Mesenchymal stem cell (in vitro differentiated cells and primary cell): ENCODE measurements at regions not wholly inside any gene's neighbourhood (a gene's known extent, or its start where the extent isn't known, plus 50 kb on each side); places are given as distances from the start of the nearest gene placed in this dataset.

Source experiments
- DNase-seq: peaks from one replicate; pipeline ENCODE4 v3.0.0-alpha.2; 2013
- H2AFZ ChIP-seq: one replicate; pipeline ENCODE4 v1.6.1; 2013; ENCODE audit warnings: low read depth, mild to moderate bottlenecking, control low read depth, inconsistent platforms, low read length, moderate library complexity
- H2AK5ac ChIP-seq: 2 replicates; pipeline ENCODE4 v1.6.1; 2013; ENCODE audit warnings: low read length, moderate library complexity, mild to moderate bottlenecking, inconsistent platforms; ENCODE audit not compliant: severe bottlenecking
- H2BK120ac ChIP-seq: one replicate; pipeline ENCODE4 v1.6.1; 2013; ENCODE audit warnings: low read depth, mild to moderate bottlenecking, inconsistent platforms, low read length, moderate library complexity
- H2BK12ac ChIP-seq, 2 experiments: one replicate each; pipeline ENCODE4 v1.6.1; 2013; ENCODE audit warnings: inconsistent platforms in 2 of 2, low read length in 2 of 2, mild to moderate bottlenecking in 2 of 2, moderate library complexity in 2 of 2, control low read depth in 1 of 2
- H2BK15ac ChIP-seq: one replicate; pipeline ENCODE4 v1.6.1; 2013; ENCODE audit warnings: mild to moderate bottlenecking, low read depth, inconsistent platforms; ENCODE audit not compliant: poor library complexity, severe bottlenecking
- H2BK5ac ChIP-seq: 2 replicates; pipeline ENCODE4 v1.6.1; 2013; ENCODE audit warnings: low read depth, mild to moderate bottlenecking, low read length, control low read depth, inconsistent platforms; ENCODE audit not compliant: poor library complexity, severe bottlenecking
- H3K14ac ChIP-seq, 2 experiments: one replicate each; pipeline ENCODE4 v1.6.1; 2013; ENCODE audit warnings: inconsistent platforms in 2 of 2, low read length in 2 of 2, control low read depth in 1 of 2, mild to moderate bottlenecking in 1 of 2, moderate library complexity in 1 of 2
- H3K18ac ChIP-seq, 2 experiments: one replicate each; pipeline ENCODE4 v1.6.1; 2013; ENCODE audit warnings: inconsistent platforms in 2 of 2, low read length in 2 of 2, control low read depth in 1 of 2, low read depth in 1 of 2, mild to moderate bottlenecking in 1 of 2
- H3K23ac ChIP-seq, 2 experiments: one replicate each; pipeline ENCODE4 v1.6.1; 2013; ENCODE audit warnings: inconsistent platforms in 2 of 2, low read length in 2 of 2, mild to moderate bottlenecking in 2 of 2, moderate library complexity in 2 of 2, control low read depth in 1 of 2
- H3K27ac ChIP-seq: 2 replicates; pipeline ENCODE4 v1.5.1; 2013; ENCODE audit warnings: mild to moderate bottlenecking, moderate library complexity, low read length, control low read depth, inconsistent platforms; ENCODE audit not compliant: poor library complexity, severe bottlenecking
- H3K27me3 ChIP-seq, 2 experiments: 2 replicates each; pipeline versions ENCODE4 v1.6.1 to v1.7.0; 2013; ENCODE audit warnings: low read length in 2 of 2, mild to moderate bottlenecking in 2 of 2, moderate library complexity in 2 of 2, control low read depth in 1 of 2, inconsistent platforms in 1 of 2; ENCODE audit not compliant: control insufficient read depth in 1 of 2, insufficient read depth in 1 of 2
- H3K36me3 ChIP-seq, 2 experiments: 2 replicates each; pipeline versions ENCODE4 v1.6.1 to v1.7.0; 2013; ENCODE audit warnings: low read length in 2 of 2, control low read depth in 1 of 2, inconsistent platforms in 1 of 2, low read depth in 1 of 2, mild to moderate bottlenecking in 1 of 2; ENCODE audit not compliant: insufficient read depth in 2 of 2, control insufficient read depth in 1 of 2
- H3K4ac ChIP-seq, 2 experiments: one replicate each; pipeline ENCODE4 v1.6.1; 2013; ENCODE audit warnings: inconsistent platforms in 2 of 2, low read length in 2 of 2, mild to moderate bottlenecking in 2 of 2, moderate library complexity in 2 of 2, control low read depth in 1 of 2, low read depth in 1 of 2
- H3K4me1 ChIP-seq: 2 replicates; pipeline ENCODE4 v1.6.1; 2013; ENCODE audit warnings: low read depth, low read length, control low read depth; ENCODE audit not compliant: control insufficient read depth, insufficient read depth
- H3K4me2 ChIP-seq: 2 replicates; pipeline ENCODE4 v1.6.1; 2013; ENCODE audit warnings: low read length, mild to moderate bottlenecking, inconsistent platforms; ENCODE audit not compliant: poor library complexity, severe bottlenecking
- H3K4me3 ChIP-seq, 2 experiments: 2 replicates each; pipeline versions ENCODE4 v1.5.1 to v1.7.0; 2013; ENCODE audit warnings: low read length in 2 of 2, mild to moderate bottlenecking in 2 of 2, control low read depth in 1 of 2, low read depth in 1 of 2; ENCODE audit not compliant: insufficient read depth in 1 of 2
- H3K79me1 ChIP-seq: replicated peaks from 2 replicates; pipeline ENCODE4 v1.6.1; 2013; ENCODE audit warnings: mild to moderate bottlenecking, control low read depth, low read length, inconsistent platforms; ENCODE audit not compliant: poor library complexity, severe bottlenecking
- H3K9ac ChIP-seq: 2 replicates; pipeline ENCODE4 v1.7.0; 2013; ENCODE audit warnings: mild to moderate bottlenecking, low read length, moderate library complexity
- H3K9me3 ChIP-seq: 2 replicates; pipeline ENCODE4 v1.7.0; 2013; ENCODE audit warnings: mild to moderate bottlenecking, low read length; ENCODE audit not compliant: control insufficient read depth
- H4K8ac ChIP-seq: one replicate; pipeline ENCODE4 v1.6.1; 2013; ENCODE audit warnings: inconsistent platforms, mild to moderate bottlenecking, low read length, moderate library complexity
- H4K91ac ChIP-seq: one replicate; pipeline ENCODE4 v1.6.1; 2013; ENCODE audit warnings: mild to moderate bottlenecking, low read length, inconsistent platforms
- WGBS: methylation state at CpG from one replicate; pipeline ENCODE4 v1.1.7; 2013; ENCODE audit warnings: mixed read lengths; 5-methylcytosine and 5-hydroxymethylcytosine counted together

DNA sequence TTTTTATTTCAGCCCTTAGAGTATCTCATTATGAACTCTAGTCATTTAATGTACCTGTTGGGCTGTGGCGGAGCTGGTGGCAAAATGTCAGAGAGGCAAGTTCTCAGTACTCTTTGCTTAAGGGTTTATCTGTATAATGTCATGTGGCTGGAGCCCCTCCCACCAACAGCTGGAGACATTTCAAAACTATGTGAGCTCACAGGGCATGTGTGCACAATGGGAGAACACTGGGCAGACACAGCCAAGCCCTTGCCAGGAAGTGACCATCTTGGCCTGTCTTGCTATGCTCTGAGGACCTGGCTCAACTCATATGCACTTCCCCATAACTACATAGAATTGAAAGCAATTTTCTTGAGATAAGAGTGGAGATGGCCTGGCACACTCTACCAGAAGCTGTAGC lies 296.4 kb downstream of the PTPRU start:
- no peaks in the 10 kb centered on the region for H3K79me1 ChIP-seq
- H2BK5ac ChIP-seq = no peak overlapping the region
- no peak overlapping the region for H3K4ac ChIP-seq
- H3K27me3 ChIP-seq = peaks cover 2 to 9% of the 10 kb centered on the region in 2 experiments
- no peak overlapping the region for H3K9ac ChIP-seq
- no peak overlapping the region for H3K4me3 ChIP-seq
- no peak overlapping the region for H3K14ac ChIP-seq
- H2AK5ac ChIP-seq = no peak overlapping the region
- H2BK120ac ChIP-seq = no peak overlapping the region
- no peaks in the 10 kb centered on the region for H3K36me3 ChIP-seq
- no peak overlapping the region for H4K8ac ChIP-seq
- peaks cover 16% of the 10 kb centered on the region for H3K9me3 ChIP-seq
- DNase-seq = no peak
- H2AFZ ChIP-seq = no peak overlapping the region
- H3K23ac ChIP-seq = no peak overlapping the region
- no peak overlapping the region for H3K18ac ChIP-seq
- H2BK12ac ChIP-seq = no peak overlapping the region
- WGBS = 75% methylated on average over 1 of the region's 1 CpG
- no peak overlapping the region for H4K91ac ChIP-seq
- H2BK15ac ChIP-seq = no peak overlapping the region
- no peak overlapping the region for H3K27ac ChIP-seq
- H3K4me2 ChIP-seq = no peak overlapping the region
- H3K4me1 ChIP-seq = no peaks in the 10 kb centered on the region

DNA sequence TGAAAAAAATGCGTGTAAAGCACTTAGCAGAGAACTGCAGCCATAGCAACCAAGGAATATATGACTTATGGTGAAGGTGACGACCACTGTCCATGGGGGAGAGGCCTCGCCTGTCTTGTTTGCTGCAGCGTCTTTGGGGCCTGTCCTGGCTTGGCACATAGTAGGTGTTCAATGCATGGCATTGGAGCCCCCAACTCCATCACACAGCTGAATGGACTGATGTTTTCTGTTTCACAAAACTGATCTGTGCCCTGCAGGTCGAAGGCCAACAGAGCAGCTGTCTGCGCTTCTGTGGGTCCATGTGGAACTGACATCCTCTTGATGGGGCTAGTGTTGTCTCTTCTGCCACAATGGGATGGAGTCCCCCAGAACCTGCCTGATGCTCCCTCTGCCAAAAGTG lies 296.0 kb downstream of the PTPRU start:
- no peak overlapping the region for H2BK120ac ChIP-seq
- WGBS = 75% methylated on average over 6 of the region's 6 CpGs

DNA sequence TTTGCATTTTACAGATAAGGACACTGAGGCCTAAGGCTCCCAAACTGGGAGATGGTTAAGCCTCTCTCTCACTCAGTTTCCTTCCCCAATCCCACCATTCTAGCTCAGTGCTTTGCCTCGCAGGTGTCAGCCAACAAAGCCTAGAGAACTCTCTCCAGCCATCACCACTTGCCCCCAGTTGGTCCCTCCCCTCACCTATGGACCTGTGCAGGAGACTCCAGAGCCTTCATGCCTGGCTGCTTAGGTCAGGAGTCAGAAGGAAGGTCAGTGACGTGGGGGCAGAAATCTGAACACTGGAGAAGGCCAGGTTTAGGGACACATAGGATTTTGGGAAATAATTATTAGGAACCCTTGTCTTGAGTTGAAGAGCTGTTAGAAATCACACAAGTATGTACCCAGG lies 295.3 kb downstream of the PTPRU start:
- H3K4me1 ChIP-seq = peaks cover 1% of the 10 kb centered on the region
- H3K14ac ChIP-seq = no peak overlapping the region
- peaks cover 16% of the 10 kb centered on the region for H3K9me3 ChIP-seq
- no peak overlapping the region for H3K23ac ChIP-seq
- no peaks in the 10 kb centered on the region for H3K36me3 ChIP-seq
- H4K8ac ChIP-seq = no peak overlapping the region
- 64% methylated on average over 2 of the region's 2 CpGs for WGBS
- peaks cover 4 to 21% of the 10 kb centered on the region in 2 experiments for H3K27me3 ChIP-seq
- H2BK120ac ChIP-seq = no peak overlapping the region
- no peak for DNase-seq
- no peak overlapping the region for H2BK15ac ChIP-seq
- H3K27ac ChIP-seq = no peak overlapping the region
- H2BK5ac ChIP-seq = no peak overlapping the region
- H3K4me3 ChIP-seq = no peak overlapping the region
- H3K4ac ChIP-seq = no peak overlapping the region
- no peak overlapping the region for H2AFZ ChIP-seq
- H3K4me2 ChIP-seq = no peak overlapping the region
- no peak overlapping the region for H2BK12ac ChIP-seq
- H4K91ac ChIP-seq = no peak overlapping the region
- no peak overlapping the region for H2AK5ac ChIP-seq
- no peaks in the 10 kb centered on the region for H3K79me1 ChIP-seq
- no peak overlapping the region for H3K18ac ChIP-seq
- H3K9ac ChIP-seq = no peak overlapping the region

More for the DNA sequence above, 296.0 kb downstream of the PTPRU start:
- no peaks in the 10 kb centered on the region for H3K36me3 ChIP-seq
- no peak overlapping the region for H2AFZ ChIP-seq
- H4K91ac ChIP-seq = no peak overlapping the region
- no peak overlapping the region for H2BK15ac ChIP-seq
- H3K18ac ChIP-seq = no peak overlapping the region
- H3K27me3 ChIP-seq = peaks cover 4 to 14% of the 10 kb centered on the region in 2 experiments
- H3K4me1 ChIP-seq = peaks cover 1% of the 10 kb centered on the region
- DNase-seq = no peak
- H2BK12ac ChIP-seq = no peak overlapping the region
- H3K79me1 ChIP-seq = no peaks in the 10 kb centered on the region
- no peak overlapping the region for H3K9ac ChIP-seq
- no peak overlapping the region for H3K4me2 ChIP-seq
- no peak overlapping the region for H3K4ac ChIP-seq
- no peak overlapping the region for H3K4me3 ChIP-seq
- no peak overlapping the region for H3K27ac ChIP-seq
- no peak overlapping the region for H2BK5ac ChIP-seq
- H3K14ac ChIP-seq = no peak overlapping the region
- H2AK5ac ChIP-seq = no peak overlapping the region
- no peak overlapping the region for H3K23ac ChIP-seq
- no peak overlapping the region for H4K8ac ChIP-seq
- peaks cover 16% of the 10 kb centered on the region for H3K9me3 ChIP-seq

- H3K27ac ChIP-seq = no peak overlapping the region
- WGBS = no CpG with 5 or more reads among the region's 1 CpG
Observed at GRCh38 chr1:29529677-29530278, 293.5 kb downstream of the PTPRU start.

More at GRCh38 chr1:29529677-29530278, 293.5 kb downstream of the PTPRU start:
- no peak overlapping the region for H4K91ac ChIP-seq
- no peak overlapping the region for H3K14ac ChIP-seq
- H2BK15ac ChIP-seq = no peak overlapping the region
- DNase-seq = no peak
- no peak overlapping the region for H4K8ac ChIP-seq
- no peak overlapping the region for H2BK5ac ChIP-seq
- no peak overlapping the region for H2AK5ac ChIP-seq
- no peaks in the 10 kb centered on the region for H3K36me3 ChIP-seq
- no peak overlapping the region for H3K23ac ChIP-seq
- no peak overlapping the region for H3K4me3 ChIP-seq
- no peaks in the 10 kb centered on the region for H3K79me1 ChIP-seq
- H2BK120ac ChIP-seq = no peak overlapping the region
- H3K4ac ChIP-seq = no peak overlapping the region
- H3K18ac ChIP-seq = no peak overlapping the region
- H3K27me3 ChIP-seq = peaks cover 4 to 35% of the 10 kb centered on the region in 2 experiments
- no peak overlapping the region for H2AFZ ChIP-seq
- H3K4me2 ChIP-seq = no peak overlapping the region
- H2BK12ac ChIP-seq = no peak overlapping the region
- H3K9me3 ChIP-seq = peaks cover 16% of the 10 kb centered on the region
- H3K4me1 ChIP-seq = peaks cover 1% of the 10 kb centered on the region
- H3K9ac ChIP-seq = no peak overlapping the region
